H1 (cell line): ENCODE measurements at regions not wholly inside any gene's neighbourhood (a gene's known extent, or its start where the extent isn't known, plus 50 kb on each side); places are given as distances from the start of the nearest gene placed in this dataset.

Experiments
- BRCA1 ChIP-seq: IDR thresholded peaks from 2 replicates; pipeline ENCODE4 v1.6.1; 2012; ENCODE audit warnings: low read depth, low read length, improper control_type of control experiment
- EP300 ChIP-seq, 2 experiments: IDR thresholded peaks; 1 replicate in 1 of 2; 2 replicates in 1 of 2; pipeline ENCODE4 v1.6.1; 2011 to 2012; ENCODE audit warnings: low read depth in 2 of 2, low read length in 2 of 2, mild to moderate bottlenecking in 2 of 2, borderline replicate concordance in 1 of 2, inconsistent platforms in 1 of 2, moderate library complexity in 1 of 2
- NRF1 ChIP-seq: IDR thresholded peaks from 2 replicates; pipeline ENCODE4 v1.6.1; 2011; ENCODE audit warnings: mild to moderate bottlenecking, low read depth, low read length, improper control_type of control experiment
- SAP30 ChIP-seq: fragments of 300-600 bp; sonication (generic); IDR thresholded peaks from 2 replicates; pipeline ENCODE4 v1.7.1; 2012; ENCODE audit warnings: low read length, moderate library complexity, mild to moderate bottlenecking, inconsistent platforms; ENCODE audit not compliant: insufficient read depth, insufficient replicate concordance
- SIX5 ChIP-seq: IDR thresholded peaks from 2 replicates; pipeline ENCODE4 v1.6.1; 2011; ENCODE audit warnings: mild to moderate bottlenecking, low read depth, low read length
- TF ChIP-seq, protein P1 (sequence below): fragments of 300-600 bp; sonication (generic); IDR thresholded peaks from 2 replicates; pipeline ENCODE4 v1.7.1; 2012; ENCODE audit warnings: low read length, moderate library complexity, mild to moderate bottlenecking, inconsistent platforms; ENCODE audit not compliant: insufficient replicate concordance

DNA sequence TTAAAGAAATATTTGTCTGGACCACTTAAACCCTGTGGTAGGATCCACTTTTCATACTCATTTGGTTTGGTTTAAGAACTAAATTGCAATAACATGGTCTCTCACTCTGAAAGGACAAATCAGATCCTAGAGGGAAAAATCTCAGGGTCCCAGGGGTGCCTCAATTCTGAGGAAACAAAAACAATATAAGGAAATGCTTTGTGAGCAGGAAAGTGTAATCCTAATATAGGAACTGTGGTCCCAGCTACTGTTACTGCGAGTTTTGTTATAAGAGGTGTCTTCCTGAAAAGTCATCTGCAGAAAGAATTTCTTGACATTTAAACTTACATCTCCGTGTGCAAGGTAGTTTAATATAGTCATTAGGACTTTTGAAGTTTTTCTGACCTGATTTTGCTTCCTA lies 420.1 kb upstream of the LCORL start (continued):
- TF ChIP-seq, protein P1, sequence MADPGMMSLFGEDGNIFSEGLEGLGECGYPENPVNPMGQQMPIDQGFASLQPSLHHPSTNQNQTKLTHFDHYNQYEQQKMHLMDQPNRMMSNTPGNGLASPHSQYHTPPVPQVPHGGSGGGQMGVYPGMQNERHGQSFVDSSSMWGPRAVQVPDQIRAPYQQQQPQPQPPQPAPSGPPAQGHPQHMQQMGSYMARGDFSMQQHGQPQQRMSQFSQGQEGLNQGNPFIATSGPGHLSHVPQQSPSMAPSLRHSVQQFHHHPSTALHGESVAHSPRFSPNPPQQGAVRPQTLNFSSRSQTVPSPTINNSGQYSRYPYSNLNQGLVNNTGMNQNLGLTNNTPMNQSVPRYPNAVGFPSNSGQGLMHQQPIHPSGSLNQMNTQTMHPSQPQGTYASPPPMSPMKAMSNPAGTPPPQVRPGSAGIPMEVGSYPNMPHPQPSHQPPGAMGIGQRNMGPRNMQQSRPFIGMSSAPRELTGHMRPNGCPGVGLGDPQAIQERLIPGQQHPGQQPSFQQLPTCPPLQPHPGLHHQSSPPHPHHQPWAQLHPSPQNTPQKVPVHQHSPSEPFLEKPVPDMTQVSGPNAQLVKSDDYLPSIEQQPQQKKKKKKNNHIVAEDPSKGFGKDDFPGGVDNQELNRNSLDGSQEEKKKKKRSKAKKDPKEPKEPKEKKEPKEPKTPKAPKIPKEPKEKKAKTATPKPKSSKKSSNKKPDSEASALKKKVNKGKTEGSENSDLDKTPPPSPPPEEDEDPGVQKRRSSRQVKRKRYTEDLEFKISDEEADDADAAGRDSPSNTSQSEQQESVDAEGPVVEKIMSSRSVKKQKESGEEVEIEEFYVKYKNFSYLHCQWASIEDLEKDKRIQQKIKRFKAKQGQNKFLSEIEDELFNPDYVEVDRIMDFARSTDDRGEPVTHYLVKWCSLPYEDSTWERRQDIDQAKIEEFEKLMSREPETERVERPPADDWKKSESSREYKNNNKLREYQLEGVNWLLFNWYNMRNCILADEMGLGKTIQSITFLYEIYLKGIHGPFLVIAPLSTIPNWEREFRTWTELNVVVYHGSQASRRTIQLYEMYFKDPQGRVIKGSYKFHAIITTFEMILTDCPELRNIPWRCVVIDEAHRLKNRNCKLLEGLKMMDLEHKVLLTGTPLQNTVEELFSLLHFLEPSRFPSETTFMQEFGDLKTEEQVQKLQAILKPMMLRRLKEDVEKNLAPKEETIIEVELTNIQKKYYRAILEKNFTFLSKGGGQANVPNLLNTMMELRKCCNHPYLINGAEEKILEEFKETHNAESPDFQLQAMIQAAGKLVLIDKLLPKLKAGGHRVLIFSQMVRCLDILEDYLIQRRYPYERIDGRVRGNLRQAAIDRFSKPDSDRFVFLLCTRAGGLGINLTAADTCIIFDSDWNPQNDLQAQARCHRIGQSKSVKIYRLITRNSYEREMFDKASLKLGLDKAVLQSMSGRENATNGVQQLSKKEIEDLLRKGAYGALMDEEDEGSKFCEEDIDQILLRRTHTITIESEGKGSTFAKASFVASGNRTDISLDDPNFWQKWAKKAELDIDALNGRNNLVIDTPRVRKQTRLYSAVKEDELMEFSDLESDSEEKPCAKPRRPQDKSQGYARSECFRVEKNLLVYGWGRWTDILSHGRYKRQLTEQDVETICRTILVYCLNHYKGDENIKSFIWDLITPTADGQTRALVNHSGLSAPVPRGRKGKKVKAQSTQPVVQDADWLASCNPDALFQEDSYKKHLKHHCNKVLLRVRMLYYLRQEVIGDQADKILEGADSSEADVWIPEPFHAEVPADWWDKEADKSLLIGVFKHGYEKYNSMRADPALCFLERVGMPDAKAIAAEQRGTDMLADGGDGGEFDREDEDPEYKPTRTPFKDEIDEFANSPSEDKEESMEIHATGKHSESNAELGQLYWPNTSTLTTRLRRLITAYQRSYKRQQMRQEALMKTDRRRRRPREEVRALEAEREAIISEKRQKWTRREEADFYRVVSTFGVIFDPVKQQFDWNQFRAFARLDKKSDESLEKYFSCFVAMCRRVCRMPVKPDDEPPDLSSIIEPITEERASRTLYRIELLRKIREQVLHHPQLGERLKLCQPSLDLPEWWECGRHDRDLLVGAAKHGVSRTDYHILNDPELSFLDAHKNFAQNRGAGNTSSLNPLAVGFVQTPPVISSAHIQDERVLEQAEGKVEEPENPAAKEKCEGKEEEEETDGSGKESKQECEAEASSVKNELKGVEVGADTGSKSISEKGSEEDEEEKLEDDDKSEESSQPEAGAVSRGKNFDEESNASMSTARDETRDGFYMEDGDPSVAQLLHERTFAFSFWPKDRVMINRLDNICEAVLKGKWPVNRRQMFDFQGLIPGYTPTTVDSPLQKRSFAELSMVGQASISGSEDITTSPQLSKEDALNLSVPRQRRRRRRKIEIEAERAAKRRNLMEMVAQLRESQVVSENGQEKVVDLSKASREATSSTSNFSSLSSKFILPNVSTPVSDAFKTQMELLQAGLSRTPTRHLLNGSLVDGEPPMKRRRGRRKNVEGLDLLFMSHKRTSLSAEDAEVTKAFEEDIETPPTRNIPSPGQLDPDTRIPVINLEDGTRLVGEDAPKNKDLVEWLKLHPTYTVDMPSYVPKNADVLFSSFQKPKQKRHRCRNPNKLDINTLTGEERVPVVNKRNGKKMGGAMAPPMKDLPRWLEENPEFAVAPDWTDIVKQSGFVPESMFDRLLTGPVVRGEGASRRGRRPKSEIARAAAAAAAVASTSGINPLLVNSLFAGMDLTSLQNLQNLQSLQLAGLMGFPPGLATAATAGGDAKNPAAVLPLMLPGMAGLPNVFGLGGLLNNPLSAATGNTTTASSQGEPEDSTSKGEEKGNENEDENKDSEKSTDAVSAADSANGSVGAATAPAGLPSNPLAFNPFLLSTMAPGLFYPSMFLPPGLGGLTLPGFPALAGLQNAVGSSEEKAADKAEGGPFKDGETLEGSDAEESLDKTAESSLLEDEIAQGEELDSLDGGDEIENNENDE, result no peak
- no peak for TF ChIP-seq NRF1
- no peak for TF ChIP-seq SIX5
- TF ChIP-seq SAP30, result no peak
- TF ChIP-seq EP300 (IDR thresholded peaks at IDR 0.05; ENCODE audit: borderline replicate concordance in 1 of 2, low read depth in 2 of 2, low read length in 2 of 2), result no peak
- TF ChIP-seq BRCA1, result no peak
